BJ (cell line): ENCODE measurements at regions not wholly inside any gene's neighbourhood (a gene's known extent, or its start where the extent isn't known, plus 50 kb on each side); places are given as distances from the start of the nearest gene placed in this dataset.

Experiments
- CTCF ChIA-PET: fragments of 350-600 bp; formaldehyde crosslinking; extraction: SDS; loops from one replicate; lab custom pipeline; 2021; ENCODE audit warnings: antibody characterized with exemption, inconsistent platforms; lab: Yijun Ruan, JAX
- POLR2A ChIA-PET: fragments of 300-600 bp; sonication (Branson Sonifier 250); formaldehyde crosslinking; extraction: SDS; loops from one replicate; lab custom pipeline; 2021; ENCODE audit warnings: antibody characterized with exemption; lab: Charles Lee
- DNase-seq: peaks from one replicate; pipeline ENCODE4 v3.0.0-alpha.2; 2011; ENCODE audit warnings: low read depth
- H3K27me3 ChIP-seq: 2 replicates; pipeline ENCODE4 v1.6.0; 2011; ENCODE audit warnings: low read length; ENCODE audit not compliant: control insufficient read depth, insufficient read depth
- H3K36me3 ChIP-seq: 2 replicates; pipeline ENCODE4 v1.5.1; 2011; ENCODE audit warnings: low read length; ENCODE audit not compliant: control insufficient read depth, insufficient read depth
- H3K4me3 ChIP-seq: 2 replicates; pipeline ENCODE4 v1.5.1; 2011; ENCODE audit warnings: low read depth, mild to moderate bottlenecking, control low read depth, low read length
- TF ChIP-seq, protein P1 (sequence below): IDR thresholded peaks from 2 replicates; pipeline ENCODE4 v1.5.1; 2011; ENCODE audit warnings: low read depth, mild to moderate bottlenecking, control low read depth, inconsistent platforms, low read length, moderate library complexity; ENCODE audit not compliant: insufficient read depth

- no peaks in the 10 kb centered on the region for H3K36me3 ChIP-seq
- POLR2A ChIA-PET = no interaction called here
- CTCF ChIA-PET = no interaction called here
- no peaks in the 10 kb centered on the region for H3K27me3 ChIP-seq
- H3K4me3 ChIP-seq = no peak overlapping the region
- TF ChIP-seq, protein P1, sequence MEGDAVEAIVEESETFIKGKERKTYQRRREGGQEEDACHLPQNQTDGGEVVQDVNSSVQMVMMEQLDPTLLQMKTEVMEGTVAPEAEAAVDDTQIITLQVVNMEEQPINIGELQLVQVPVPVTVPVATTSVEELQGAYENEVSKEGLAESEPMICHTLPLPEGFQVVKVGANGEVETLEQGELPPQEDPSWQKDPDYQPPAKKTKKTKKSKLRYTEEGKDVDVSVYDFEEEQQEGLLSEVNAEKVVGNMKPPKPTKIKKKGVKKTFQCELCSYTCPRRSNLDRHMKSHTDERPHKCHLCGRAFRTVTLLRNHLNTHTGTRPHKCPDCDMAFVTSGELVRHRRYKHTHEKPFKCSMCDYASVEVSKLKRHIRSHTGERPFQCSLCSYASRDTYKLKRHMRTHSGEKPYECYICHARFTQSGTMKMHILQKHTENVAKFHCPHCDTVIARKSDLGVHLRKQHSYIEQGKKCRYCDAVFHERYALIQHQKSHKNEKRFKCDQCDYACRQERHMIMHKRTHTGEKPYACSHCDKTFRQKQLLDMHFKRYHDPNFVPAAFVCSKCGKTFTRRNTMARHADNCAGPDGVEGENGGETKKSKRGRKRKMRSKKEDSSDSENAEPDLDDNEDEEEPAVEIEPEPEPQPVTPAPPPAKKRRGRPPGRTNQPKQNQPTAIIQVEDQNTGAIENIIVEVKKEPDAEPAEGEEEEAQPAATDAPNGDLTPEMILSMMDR = no peak
- no peak for DNase-seq
Observed at GRCh38 chr11:104324276-104324675, 160.3 kb upstream of the PDGFD start.

DNA sequence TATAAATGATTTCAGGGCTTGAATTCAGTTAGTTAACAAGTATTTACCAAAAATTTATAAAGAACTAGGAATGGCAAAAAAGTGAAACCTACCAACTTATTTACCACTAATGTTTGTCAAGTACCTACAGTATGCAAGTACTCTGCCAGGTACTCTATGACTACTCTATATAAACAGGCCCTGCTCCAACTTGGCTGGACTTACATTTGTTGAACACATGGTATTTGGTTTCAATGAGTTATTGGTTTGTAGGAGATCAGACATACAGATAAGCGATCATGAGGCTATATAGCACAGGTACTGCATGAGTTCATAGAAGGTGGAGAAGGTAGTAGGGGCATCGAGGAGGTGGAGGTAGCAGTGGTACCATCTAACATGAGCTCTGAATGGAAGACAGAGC, 159.9 kb upstream of the PDGFD start:
- CTCF ChIA-PET = no interaction called here

GRCh38 chr11:104322696-104323095, 158.7 kb upstream of the PDGFD start:
- H3K27me3 ChIP-seq = no peaks in the 10 kb centered on the region
- no peak overlapping the region for H3K4me3 ChIP-seq
- POLR2A ChIA-PET = no interaction called here
- H3K36me3 ChIP-seq = no peaks in the 10 kb centered on the region
- DNase-seq = no peak
- CTCF ChIA-PET = interaction anchor here (0.6 kb wide), 1 partner anchor 516 kb away, joined by 4 read pairs; no protein-coding TSS in a partner anchor
- TF ChIP-seq, protein P1 = no peak

More for the DNA sequence above, 159.9 kb upstream of the PDGFD start:
- H3K4me3 ChIP-seq = no peak overlapping the region
- TF ChIP-seq, protein P1 = no peak
- no peak for DNase-seq
- POLR2A ChIA-PET = no interaction called here
- no peaks in the 10 kb centered on the region for H3K36me3 ChIP-seq
- H3K27me3 ChIP-seq = no peaks in the 10 kb centered on the region

GRCh38 chr11:104320956-104321355, 157.0 kb upstream of the PDGFD start:
- TF ChIP-seq, protein P1 = no peak
- Histone ChIP-seq H3K4me3 (no peak overlapping the region), H3K27me3 (no peaks in the 10 kb centered on the region), H3K36me3 (no peaks in the 10 kb centered on the region)
- DNase-seq = no peak
- ChIA-PET CTCF (no interaction called here), POLR2A (interaction anchor here (0.6 kb wide), 1 partner anchor 63 kb away, joined by 4 read pairs; no protein-coding TSS in a partner anchor)

DNA sequence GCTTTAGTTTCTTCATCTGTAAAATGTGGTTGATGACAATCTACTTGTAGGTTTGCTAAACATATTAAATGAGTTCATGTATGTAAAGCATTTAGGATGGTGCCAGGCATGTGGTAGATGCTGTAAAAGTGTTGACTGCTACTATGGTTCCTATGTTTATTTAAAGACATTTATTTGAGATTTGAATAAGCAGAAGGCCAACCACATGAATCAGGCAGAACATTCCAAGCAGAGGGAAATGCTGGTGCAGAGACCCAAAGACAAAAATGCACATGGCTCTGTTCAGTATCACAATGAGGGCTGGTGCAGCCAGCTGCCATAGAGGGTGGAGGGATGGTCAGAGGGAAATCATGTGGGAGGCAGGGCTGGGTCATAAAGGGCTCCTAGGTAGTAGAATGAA, 156.2 kb upstream of the PDGFD start:
- ChIA-PET CTCF (no interaction called here), POLR2A (no interaction called here)
- no peak overlapping the region for H3K4me3 ChIP-seq
- no peaks in the 10 kb centered on the region for H3K27me3 ChIP-seq
- TF ChIP-seq, protein P1 = no peak
- no peak for DNase-seq
- H3K36me3 ChIP-seq = no peaks in the 10 kb centered on the region
